ENCODE measurements at regions not wholly inside any gene's neighbourhood (a gene's known extent, or its start where the extent isn't known, plus 50 kb on each side); places are given as distances from the start of the nearest gene placed in this dataset.

DNA sequence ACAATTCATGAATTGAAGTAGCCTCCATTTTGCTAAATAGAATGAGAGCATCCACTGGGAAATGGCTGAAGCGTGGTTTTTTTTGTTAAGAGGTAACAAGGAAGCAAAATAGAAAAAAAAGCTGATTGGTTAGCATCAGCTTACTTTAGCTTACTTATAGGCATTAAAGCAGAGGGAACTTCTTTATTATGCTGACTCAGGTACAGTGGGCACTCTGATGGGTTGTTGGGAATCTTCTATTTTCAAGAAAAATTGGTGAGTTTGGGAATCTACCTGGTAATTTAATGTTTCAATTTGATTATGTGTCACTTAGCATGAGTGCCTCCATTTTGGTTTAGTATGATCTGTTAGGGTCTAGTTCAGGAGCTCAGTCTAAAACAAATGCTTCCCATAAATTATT lies 289.6 kb downstream of the ANXA1 start:
- TF ChIP-seq CTCF (IDR thresholded peaks at IDR 0.05), result no peak
- TF ChIP-seq POLR2A (IDR thresholded peaks at IDR 0.05), result no peak

All from testis (tissue), 2 donors.